ENCODE measurements at regions not wholly inside any gene's neighbourhood (a gene's known extent, or its start where the extent isn't known, plus 50 kb on each side); places are given as distances from the start of the nearest gene placed in this dataset.

- DNase-seq (ENCODE audit: low read depth in 2 of 2) = no peak
Measured at GRCh38 chr13:99860745-99861144, 110.8 kb downstream of the ZIC5 start.

GRCh38 chr13:99859178-99860177, 112.1 kb downstream of the ZIC5 start:
- DNase-seq (ENCODE audit: low read depth in 2 of 2) = peak; percentile 70 to 72

GRCh38 chr13:99857738-99858137, 113.8 kb downstream of the ZIC5 start:
- no peak for DNase-seq (ENCODE audit: low read depth in 2 of 2)

- DNase-seq (ENCODE audit: low read depth in 2 of 2) = no peak
Measured at GRCh38 chr13:99855526-99856420, 115.8 kb downstream of the ZIC5 start.

GRCh38 chr13:99854366-99854765, 117.2 kb downstream of the ZIC5 start:
- DNase-seq (ENCODE audit: low read depth in 2 of 2) = no peak

- DNase-seq (ENCODE audit: low read depth in 2 of 2) = no peak
Measured at GRCh38 chr13:99847318-99847750, 124.2 kb downstream of the ZIC5 start.

DNA sequence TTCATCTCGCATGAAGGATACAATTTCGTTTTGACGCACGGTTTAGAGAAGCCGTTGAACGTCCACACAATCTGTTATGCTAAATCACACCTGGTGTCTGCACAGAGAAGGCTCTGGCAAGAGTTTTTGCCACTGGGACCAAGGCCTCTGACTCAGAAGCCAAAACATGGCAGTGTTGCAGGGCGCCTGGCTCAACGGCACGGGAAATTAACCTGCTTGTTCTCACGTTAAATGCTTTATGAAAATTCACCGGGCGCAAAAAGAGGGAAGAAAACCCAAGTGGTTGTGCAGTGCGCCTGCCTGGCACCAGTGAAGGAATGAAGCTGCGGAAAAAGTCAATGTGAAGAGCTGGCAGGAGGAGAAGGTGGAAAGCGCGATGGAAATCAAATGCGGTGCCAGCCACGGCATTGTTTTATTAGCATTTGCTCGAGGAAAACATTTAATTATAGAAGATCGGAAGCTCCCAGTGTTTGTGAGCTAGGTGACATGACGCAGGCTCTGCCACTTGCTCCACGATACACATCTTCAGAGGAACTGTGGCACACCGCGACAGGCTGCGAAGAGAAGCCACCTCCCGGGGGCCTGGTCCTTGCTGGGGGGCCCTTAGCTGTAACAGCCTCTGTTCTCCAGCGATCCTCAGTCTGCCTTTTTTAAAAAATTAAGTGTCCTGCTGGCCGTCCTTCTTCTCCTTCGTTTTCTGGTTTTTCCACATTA, 126.2 kb downstream of the ZIC5 start:
- no peak for DNase-seq (ENCODE audit: low read depth in 2 of 2)

DNA sequence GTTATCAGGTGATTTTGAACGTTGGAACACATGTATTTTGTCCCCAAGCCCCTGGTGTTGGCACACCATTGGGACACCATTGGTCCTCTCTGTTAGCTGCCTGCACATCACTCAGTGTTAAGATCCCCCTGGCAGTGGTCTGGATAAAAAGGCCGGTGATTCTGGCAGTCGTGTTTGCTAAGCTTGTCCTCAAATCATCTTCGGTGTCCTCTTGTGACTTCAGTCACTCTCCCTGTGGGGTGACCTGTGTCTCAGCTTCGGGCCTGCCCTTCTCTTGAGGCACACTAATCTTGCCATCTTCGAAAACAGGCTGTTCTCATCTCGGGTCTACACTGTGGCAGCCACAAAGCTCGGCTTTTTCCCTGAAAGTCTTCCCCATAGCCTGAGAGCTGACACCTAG, 127.1 kb downstream of the ZIC5 start:
- no peak for DNase-seq (ENCODE audit: low read depth in 2 of 2)

GRCh38 chr13:99843872-99844271, 127.7 kb downstream of the ZIC5 start:
- no peak for DNase-seq (ENCODE audit: low read depth in 2 of 2)

- DNase-seq (ENCODE audit: low read depth in 2 of 2) = no peak
Measured at GRCh38 chr13:99842405-99842804, 129.2 kb downstream of the ZIC5 start.

GRCh38 chr13:99836291-99836690, 135.3 kb downstream of the ZIC5 start:
- no peak for DNase-seq (ENCODE audit: low read depth in 2 of 2)

GRCh38 chr13:99835442-99835841, 136.1 kb downstream of the ZIC5 start:
- no peak for DNase-seq (ENCODE audit: low read depth in 2 of 2)

- DNase-seq (ENCODE audit: low read depth in 2 of 2) = no peak
Measured at GRCh38 chr13:99834246-99834645, 137.3 kb downstream of the ZIC5 start.

DNA sequence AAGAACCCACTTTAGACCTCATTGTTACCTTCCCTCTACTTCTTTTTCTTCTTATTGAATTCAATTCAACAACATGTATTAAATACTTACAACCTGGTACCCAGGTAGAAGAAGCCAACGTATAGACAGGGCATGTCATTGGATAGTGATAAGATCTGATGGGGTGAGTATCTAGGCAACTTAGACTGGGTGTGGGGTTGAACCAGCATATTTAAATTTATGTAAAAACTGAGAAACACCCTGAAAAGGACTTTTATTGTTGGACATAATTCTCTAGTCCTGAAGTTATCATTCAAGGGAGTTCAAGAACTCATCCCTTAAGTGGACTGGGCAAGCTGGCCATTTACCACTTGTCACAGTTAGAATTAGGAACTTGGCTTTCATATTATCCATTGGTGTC, 139.2 kb downstream of the ZIC5 start:
- DNase-seq (ENCODE audit: low read depth in 2 of 2) = no peak

DNA sequence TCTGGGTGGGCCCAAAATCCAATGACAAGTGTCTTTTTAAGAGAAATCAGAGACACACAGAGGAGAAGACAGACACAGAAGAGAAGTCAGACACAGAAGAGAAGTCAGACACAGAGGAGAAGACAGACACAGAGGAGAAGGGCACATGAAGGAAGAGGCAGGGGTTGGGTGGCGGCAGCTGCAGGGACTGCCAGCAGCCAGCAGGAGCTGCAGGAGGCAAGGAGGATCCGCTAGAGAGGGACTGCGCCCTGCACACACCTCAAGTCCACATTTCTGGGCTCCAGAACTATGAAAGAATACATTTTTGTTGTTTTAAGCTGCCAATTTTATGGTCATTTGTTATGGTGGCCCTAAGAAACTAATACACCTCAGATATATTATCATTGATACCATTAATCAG, 140.6 kb downstream of the ZIC5 start:
- DNase-seq (ENCODE audit: low read depth in 2 of 2) = no peak

- DNase-seq (ENCODE audit: low read depth in 2 of 2) = no peak
Measured at GRCh38 chr13:99829593-99830239, 141.9 kb downstream of the ZIC5 start.

DNA sequence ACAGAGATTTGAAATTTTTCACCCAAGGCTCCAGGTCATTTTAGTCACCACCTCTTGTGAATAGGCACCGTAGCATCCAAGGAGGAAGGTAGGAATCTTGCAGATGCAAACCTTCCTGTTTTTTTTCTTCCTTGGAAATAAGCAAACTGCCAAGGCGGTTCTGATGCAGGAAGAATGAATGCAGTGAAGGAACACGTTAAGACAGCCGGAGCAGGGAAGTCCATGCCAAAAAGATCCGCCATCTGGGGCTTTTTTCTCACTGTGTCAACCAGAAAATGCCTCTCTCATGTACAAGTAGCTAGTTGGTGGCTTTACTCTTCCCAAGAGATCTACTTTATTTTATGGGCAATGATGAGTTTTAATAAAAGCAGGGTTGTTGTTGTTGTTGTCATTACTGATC, 142.4 kb downstream of the ZIC5 start:
- no peak for DNase-seq (ENCODE audit: low read depth in 2 of 2)

GRCh38 chr13:99828735-99829134, 142.8 kb downstream of the ZIC5 start:
- no peak for DNase-seq (ENCODE audit: low read depth in 2 of 2)

GRCh38 chr13:99828123-99828522, 143.4 kb downstream of the ZIC5 start:
- DNase-seq (ENCODE audit: low read depth in 2 of 2) = no peak

DNA sequence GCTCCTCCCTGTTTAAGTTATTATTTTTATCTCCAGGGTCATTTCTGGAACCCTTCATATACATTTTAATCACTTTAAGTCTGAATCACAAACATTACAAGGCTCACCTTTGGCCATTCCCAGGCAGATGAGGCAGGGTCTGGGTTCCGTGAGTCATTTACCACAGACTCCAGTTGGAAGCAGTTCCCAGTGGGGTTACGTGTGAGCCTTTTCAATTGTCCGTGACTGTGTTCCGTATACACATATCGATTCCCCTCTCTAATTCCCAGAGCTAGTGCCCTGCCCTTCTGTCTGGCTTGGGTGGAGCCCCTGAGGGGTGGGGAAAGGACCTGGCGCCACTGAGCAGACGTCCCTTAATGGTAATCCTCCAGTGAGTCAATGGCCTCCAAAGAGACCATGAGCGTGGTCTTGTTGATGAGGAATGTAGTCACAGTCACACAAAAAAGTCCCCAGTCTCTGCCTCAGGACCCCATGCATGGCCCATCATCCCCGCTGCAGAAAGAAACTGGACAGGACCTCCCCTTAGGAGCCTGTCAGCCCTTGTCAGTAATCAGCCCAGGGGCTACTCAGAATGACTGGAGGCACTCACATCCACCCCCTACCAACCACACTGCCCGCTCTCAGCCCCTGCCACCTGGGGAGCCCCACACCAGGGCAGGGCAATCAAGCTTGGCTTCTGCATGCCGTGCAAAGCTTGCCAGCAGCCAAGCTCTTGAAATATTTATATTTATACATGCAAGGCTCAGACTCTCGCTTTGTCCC, 144.4 kb downstream of the ZIC5 start:
- no peak for DNase-seq (ENCODE audit: low read depth in 2 of 2)

DNA sequence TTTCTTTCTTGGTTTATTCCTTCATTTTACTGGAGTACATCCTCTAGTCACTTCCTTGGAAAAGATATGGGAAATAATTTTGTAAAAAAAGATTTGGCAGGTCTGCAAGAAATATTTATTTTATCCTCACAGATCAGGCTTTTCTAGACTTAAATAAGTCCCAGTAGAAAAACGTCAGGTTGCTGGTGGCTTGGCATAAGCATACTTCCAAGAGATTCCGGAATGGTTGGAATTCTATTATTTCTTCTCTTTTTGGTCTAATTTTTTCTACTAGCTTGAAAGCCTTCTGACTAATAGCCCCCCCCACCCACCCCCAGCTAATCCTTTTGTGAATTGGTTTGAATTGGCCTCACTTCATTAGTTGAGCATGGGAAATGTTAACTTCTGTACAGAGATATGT, 147.6 kb downstream of the ZIC5 start:
- no peak for DNase-seq (ENCODE audit: low read depth in 2 of 2)

Data from stimulated activated CD8-positive, alpha-beta memory T cell treated with anti-CD3 and anti-CD28 coated beads, Interleukin-2, amount 100 ng/mL, for 48 hours (primary cell).